Epidermal melanocyte (primary cell): ENCODE measurements at regions not wholly inside any gene's neighbourhood (a gene's known extent, or its start where the extent isn't known, plus 50 kb on each side); places are given as distances from the start of the nearest gene placed in this dataset.
A peak's percentile ranks its signal among the peaks of the same experiment; 100 is the strongest.

ENCODE experiments used
- DNase-seq: peaks from one replicate; pipeline ENCODE4 v3.0.0; 2011; ENCODE audit warnings: low spot score; ENCODE audit not compliant: insufficient read length

DNA sequence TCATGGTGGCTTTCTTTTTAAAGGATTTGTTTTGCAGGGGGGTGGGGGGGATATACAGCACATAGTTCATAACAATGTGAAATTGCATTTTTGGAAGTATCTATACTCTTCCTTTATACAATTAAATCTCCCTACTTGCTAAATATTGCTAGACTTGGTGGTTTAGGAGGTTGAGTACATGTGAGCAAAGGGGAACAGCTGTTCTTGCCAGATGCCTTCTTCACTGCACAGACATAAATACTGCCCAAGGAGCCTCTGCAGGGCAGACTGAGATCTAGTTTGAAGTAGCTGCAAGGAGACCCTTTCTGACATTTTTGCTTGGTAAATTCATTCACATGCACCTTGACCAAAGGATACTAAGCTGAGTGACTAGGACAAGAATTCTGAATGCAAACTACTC lies 228.6 kb upstream of the IL12A start:
- DNase-seq, result no peak

- DNase-seq, result no peak
These were observed 227.3 kb upstream of the IL12A start for GRCh38 chr3:159761369-159761768.

DNA sequence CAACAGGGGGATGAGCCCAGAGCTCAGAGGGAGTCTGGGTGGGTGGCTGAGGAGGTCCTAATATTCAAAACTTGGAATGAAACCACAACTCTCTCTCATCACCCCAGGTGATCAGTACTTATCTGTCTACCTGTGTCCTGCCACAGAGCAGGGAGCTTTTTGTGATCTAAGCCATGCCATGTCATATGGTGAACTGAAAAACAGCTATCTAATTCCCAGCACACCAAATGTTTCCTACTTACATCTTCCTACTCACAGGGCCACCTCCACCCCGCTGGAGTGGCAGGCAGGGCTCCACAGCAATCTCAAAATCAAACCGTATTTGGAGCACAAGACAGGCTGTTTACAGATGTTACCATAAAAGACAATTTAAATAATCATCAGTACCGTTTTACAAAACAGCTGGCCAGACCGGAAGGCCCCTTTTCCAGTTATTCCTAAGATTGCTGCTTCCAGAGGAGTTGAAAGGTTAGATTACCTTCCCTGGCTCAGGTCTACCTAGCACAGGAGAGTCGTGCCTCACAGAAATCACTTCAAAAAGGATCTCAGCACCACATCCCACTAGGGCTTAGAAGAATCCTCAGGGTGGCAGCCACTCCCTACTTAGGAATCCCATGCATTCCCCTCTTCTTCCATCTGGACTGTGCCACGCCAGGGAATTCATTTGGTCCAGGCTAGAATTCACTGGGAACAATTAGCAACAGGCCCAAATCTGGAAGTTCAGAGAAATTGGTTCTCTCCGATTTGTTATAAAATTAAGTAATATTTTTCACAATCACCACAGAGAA lies 226.6 kb upstream of the IL12A start:
- DNase-seq, result peak; percentile 62

DNA sequence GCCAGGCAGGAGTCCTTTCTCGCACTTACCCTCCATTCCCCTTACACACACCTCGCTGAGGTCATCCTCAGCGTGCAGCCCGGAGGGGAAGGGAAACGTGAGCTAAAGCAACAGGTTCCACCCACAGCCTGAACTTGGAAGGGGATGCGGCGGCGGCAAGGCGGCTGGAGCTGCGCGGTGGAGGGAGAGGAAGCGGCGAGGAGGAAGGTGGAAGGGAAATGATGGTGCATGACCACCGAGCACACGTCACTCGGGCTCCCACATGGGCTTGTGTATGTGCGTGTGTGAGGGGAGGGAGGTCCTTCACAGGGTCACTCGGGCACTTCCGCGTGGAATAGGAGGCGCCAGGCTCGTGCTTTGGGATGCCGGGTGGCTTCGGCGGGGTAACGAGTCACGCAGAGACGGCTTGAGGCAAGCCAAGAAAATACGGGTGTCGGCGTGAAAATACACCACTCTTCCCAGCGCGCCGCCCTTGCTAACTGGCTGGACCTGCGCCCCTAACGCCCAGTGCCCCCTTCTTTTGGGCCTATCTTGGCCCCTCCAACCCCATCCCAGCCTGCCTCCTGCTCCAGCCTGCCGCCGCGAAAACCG lies 225.5 kb upstream of the IL12A start:
- DNase-seq, result no peak

DNA sequence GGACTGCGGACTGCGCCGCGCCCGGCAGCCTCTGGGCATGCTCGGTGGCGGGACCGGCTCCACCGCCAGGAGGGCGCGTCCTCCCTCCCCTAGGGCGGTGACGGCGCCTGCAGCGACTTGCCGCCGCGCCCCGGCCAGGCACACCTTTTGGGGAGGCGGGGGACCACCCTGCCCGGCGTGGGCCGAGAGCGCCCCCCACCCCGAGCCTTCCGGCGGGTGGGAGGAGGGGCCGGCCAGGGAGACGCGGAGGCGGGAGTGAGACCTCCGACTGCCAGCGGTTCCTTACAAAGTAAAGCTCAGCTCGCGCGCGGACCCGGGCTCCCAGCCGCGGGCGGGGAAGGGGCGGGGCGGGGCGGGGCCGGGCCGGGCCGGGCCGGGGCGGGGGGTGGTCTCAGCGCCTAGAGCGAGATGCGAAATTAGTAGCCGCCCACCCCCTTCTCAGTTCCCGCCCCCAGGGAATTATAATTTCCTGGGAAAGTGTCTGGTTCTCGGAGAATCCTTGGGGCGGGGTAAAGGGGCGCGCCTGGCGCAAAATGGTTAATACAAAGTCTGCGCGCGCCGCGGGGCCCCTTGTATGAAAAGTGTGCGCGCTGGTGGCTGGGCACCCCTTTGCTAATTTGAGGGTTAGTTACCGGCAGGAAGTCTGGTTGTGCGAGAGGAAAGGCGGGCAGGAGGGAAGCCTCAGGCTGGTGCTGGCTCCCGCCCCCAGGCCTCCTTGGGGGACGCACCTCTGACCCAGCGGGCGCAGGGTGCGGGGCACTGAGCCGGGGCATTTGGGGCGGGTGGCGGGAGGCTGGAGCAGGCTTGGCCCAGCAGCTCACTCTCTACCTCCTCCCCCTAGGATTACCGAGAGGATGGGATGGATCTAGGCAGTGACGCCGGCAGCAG lies 224.8 kb upstream of the IL12A start:
- peak; percentile 47 for DNase-seq

DNA sequence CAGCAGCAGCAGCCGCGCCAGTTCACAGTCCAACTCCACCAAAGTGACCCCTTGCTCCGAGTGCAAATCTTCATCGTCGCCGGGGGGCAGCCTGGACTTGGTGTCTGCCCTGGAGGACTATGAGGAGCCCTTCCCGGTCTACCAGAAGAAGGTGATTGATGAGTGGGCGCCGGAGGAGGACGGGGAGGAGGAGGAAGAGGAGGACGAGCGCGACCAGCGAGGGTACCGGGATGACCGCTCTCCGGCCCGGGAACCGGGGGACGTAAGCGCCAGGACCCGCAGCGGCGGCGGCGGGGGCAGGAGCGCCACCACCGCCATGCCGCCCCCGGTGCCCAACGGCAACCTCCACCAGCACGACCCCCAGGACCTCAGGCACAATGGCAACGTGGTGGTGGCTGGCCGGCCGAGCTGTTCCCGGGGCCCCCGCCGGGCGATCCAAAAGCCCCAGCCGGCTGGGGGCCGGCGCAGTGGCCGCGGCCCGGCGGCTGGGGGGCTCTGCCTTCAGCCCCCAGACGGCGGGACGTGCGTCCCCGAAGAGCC lies 224.1 kb upstream of the IL12A start:
- no peak for DNase-seq

- peak; percentile 49 for DNase-seq
These were observed 223.4 kb upstream of the IL12A start for GRCh38 chr3:159765030-159765859.

- no peak for DNase-seq
These were observed 222.8 kb upstream of the IL12A start for GRCh38 chr3:159765860-159766294.

DNA sequence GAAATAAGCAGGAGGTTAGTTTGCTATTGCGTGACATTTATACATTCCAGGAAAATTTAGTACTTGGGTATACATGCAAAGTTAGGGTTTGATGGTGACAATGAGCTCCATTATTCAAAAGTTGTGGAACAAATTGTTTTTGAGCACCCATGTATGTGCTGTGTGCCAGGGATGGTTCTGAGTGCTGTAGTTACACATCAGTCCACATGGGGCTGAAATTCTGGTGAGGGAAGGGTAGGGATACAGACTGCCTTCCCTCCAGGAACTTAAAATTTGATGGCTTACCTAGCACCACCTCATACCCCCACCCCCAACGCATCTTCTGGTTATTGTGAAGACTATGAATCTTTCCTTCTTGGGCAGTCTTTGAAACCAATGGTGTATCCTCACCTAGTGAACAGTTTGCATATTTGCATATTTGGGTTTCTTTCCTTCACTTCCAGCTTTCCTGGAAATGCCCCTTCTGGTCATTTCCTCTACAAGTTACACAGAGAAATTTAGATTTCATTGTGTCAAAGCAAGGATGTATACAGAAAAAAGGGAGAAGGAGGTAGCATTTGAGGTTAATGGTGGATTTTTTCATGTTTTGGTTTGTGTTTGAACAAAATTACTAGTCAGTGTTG lies 222.0 kb upstream of the IL12A start:
- no peak for DNase-seq

DNA sequence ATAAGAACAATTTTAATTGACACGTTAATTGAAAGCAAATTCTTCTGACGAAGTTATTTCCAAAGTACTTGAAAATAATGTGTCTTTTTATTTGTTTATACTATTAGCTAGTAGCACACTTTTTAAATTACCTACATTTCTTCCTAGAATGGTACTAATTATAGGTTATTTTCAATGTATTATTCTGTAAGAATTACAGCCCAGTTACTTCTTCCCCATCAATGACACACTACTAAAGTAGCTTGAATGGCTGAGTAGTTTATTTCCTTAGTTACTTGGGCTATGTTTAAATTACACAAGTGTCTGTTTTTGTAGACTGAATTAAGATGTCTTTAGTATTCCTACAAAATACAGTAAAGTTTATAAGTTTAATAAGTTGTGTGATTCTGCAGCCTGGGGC lies 217.6 kb upstream of the IL12A start:
- no peak for DNase-seq

DNA sequence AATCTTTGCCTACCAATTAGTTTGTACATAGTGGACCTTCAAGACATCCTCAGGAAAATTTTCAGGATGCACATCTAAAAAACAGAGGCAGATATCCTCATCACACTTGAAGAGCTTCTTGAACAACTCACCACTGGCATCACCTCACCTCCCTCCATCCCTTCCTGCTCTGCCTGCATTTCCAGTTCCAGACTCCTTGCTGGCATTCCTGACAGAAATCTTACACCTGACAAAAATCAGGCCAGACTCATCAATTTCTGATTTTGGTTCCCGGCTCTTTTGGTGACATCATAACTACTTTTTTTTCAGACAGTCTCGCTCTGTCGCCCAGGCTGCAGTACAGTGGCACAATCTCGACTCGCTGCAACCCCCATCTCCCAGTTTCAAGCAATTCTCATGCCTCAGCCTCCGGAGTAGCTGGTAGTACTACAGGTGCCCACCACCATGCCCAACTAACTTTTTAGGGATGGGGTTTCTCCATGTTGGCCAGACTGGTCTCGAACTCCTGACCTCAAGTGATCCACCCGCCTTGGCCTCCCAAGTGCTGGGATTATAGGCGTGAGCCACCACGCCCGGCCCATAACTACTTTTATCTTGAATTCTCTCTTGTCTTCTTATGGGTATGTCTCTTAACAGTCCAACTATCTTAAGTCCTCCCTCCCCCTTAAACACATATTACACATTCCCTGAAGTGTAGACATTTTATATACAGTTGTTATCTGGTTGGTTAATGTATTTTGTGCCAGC lies 216.6 kb upstream of the IL12A start:
- DNase-seq, result no peak

GRCh38 chr3:159773706-159774105 lies 214.9 kb upstream of the IL12A start:
- DNase-seq, result no peak

DNA sequence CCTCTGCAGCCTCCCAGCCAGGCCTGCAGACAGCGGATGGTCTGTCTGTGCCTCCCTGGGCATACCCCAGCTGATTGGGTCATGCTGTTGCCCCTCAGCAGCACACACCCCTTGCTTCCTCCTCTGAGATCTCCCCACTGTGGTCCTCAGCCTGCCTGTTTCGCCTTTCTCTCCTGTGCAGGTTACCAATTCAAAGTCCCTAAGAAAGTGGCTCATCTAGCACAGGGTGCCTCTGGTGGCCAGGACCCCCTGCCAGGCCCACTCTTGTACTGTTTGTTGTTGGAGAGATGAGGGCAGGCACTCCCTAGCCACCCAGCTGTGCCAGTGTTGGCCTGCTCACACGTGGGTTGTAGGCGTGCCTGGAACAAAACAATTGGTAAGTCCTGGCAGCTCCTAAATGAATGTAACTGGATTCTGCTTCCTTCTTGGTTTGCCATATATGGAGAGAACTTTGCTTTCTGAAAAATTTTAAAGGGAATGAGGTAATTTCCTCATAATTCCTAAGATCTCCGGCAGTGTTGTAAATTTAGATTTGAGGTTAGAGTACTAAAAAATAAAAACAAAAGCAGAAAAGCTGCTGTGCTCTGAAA lies 213.2 kb upstream of the IL12A start:
- peak; percentile 42 for DNase-seq

GRCh38 chr3:159776779-159777178 lies 211.9 kb upstream of the IL12A start:
- DNase-seq, result no peak

DNA sequence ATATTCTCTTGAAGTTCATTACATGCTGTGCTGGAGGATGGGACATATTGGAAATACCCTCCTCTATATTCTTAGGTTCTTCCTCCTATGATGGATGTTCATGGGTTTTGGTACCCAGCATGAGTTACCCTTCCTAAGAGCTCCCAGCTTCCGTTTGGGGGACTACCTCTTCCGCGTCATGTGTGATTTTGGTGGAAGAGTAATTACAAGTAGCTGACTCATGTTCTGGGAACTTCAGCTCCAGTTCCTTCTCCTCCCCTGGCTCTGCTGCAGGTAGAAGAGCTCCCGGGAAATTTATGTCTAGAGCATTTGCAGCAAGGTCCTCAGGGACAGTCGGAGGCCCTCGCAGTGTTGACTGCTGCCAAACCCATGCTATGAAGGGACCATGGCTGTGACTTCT lies 208.8 kb upstream of the IL12A start:
- no peak for DNase-seq

- DNase-seq, result no peak
These were observed 206.8 kb upstream of the IL12A start for GRCh38 chr3:159781867-159782266.

GRCh38 chr3:159782724-159783421 lies 205.8 kb upstream of the IL12A start:
- no peak for DNase-seq

- DNase-seq, result no peak
These were observed 204.6 kb upstream of the IL12A start for GRCh38 chr3:159783780-159784742.
